Stimulated activated naive CD8-positive, alpha-beta T cell treated with anti-CD3 and anti-CD28 coated beads, Interleukin-15, Interleukin-2, amounts not matched to agents 100 U/mL and 50 U/mL, for 24 hours (primary cell): ENCODE measurements at regions not wholly inside any gene's neighbourhood (a gene's known extent, or its start where the extent isn't known, plus 50 kb on each side); places are given as distances from the start of the nearest gene placed in this dataset.
"Not testable (repeated sequence)": the region's sequence is repeated elsewhere in the genome, so short reads cannot be mapped to it uniquely, and the experiment has no call there.

Experiments
- ATAC-seq: fragments of 150-1000 bp; cut with Tn5 transposase; one replicate; pipeline ENCODE4 v1.10.0; 2021
- DNase-seq: peaks from one replicate; pipeline ENCODE4 v3.0.0; 2021

DNA sequence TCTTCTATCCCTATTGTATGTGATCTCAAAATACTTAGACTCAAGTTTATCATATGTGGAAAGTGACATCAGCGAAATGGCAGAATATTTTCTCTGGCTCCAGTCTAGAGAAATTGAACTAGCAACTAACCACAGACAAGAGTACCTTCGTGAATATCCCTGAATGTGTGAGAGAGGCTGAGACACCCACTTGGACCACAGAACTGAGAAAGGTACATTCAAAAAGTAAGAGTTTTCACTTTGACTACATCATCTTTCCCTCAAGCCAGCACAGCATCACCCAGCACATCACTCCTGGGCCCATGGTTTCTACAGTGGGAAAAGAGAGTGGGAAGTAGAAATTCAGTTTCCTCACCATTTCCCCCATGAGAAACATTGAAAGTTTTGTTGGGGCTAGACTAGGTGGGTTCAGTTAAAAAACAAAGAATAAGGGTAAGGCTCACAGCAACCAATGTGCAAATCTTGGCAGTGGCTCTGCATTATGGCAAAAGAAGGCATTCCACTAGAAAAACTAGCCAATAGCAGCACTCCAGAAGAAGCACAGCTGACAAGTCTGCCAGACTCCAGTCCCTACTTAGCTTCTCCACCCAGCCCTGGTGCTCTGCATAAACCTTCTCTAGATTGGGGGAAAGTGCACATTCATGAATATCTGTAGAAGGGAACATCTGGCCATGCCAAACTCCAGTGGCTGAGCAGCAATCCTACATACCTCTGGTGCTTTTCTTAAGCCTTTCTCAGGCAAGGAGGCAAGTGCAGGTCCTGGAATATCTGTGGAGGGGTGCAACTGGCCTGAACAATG, 225.6 kb upstream of the VLDLR start:
- DNase-seq: no peak
- ATAC-seq: no peak

DNA sequence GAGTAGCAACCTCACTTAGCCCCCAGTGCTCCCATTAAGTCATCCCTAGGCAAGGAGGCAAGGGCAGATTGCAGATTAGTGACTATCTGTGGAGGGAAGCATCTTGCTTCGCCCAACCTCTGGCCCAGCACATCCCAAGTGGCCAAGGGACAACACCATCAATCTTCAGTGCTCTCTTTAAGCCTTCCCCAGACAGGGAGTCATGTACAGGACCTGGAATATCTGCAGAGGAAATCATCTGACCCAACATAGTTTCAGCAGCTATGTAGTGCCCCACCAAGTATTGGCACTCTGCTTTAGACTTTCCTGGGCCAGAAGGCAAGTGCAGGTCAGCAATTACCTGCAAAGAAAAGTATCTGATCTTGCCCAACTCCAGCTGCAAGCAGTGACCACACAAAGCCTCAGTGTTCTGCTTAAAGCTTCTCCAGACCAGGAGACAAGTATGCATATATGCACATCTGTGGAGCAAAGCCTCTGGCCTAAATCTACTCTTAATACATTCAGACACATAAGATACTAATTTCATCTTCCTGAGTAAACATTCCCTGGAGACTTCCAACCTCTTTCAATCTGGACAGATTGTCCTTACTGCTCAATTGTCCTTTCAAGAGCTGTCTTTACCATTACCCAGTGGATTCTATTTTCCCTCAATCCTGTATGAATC, 224.8 kb upstream of the VLDLR start:
- ATAC-seq (no peak), DNase-seq (no peak)

DNA sequence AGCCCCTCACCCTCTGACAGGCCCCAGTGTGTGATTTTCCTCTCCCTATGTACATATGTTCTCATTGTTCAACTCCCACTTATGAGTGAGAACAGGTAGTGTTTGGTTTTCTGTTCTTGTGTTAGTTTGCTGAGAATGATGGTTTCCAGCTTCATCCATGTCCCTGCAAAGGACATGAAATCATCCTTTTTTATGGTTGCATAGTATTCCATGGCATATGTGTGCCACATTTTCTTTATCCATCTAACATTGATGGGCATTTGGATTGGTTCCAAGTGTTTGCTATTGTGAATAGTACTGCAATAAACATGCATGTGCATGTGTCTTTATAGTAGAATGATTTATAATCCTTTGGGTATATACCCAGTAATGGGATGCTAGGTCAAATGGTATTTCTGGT, 223.7 kb upstream of the VLDLR start:
- DNase-seq, ATAC-seq: not testable (repeated sequence)

DNA sequence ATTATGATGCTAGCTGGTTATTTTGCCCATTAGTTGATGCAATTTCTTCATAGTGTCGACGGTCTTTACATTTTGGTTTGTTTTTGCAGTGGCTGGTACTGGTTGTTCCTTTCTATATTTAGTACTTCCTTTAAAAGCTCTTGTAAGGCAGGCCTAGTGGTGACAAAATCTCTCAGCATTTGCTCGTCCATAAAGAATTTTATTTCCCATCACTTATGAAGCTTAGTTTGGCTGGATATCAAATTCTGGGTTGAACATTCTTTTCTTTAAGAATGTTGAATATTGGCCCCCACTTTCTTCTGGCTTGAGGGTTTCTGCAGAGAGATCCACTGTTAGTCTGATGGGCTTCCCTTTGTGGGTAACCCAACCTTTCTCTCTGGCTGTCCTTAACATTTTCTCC, 219.8 kb upstream of the VLDLR start:
- not testable (repeated sequence) for DNase-seq, ATAC-seq

DNA sequence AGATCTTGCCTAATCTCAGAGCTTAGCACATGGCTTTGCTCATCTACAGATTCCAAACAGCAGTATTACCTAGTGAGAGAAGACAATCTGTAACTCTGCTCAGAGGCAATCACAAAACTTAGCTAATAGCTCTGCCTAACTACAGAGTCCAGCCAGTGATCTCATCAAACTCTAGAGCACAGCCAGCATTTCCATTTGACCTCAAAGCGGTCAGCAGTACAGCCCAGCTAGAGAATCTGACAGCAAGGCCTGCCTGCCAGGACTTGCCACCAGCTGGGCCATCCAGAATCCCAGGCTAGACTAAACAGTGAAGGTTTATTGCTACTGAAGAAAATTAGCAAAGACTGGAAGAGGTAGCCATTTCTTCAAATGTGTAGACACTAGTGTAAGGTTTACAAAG, 217.9 kb upstream of the VLDLR start:
- ATAC-seq: no peak

DNA sequence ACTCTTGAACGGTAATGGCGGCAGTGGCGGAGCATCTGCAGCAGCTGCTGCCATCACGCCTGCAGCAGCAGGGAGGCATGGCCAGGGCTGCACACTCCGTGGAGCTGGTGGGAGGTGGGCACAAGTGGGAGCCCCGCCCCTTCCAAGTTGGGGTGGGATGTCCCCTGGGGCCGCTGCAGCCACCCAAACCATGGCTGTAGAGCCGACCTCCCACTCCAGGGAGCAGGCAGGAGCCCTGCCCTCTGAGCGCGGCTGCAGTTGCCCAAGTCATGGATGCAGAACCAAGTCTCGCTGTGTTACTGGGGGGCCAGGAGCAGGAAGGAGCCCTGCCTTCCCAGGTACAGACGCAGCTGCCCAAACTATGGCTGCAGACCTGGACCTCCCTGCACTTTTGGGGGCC, 215.3 kb upstream of the VLDLR start:
- ATAC-seq: no peak
- no peak for DNase-seq

More for the DNA sequence above, 217.9 kb upstream of the VLDLR start:
- DNase-seq: no peak

DNA sequence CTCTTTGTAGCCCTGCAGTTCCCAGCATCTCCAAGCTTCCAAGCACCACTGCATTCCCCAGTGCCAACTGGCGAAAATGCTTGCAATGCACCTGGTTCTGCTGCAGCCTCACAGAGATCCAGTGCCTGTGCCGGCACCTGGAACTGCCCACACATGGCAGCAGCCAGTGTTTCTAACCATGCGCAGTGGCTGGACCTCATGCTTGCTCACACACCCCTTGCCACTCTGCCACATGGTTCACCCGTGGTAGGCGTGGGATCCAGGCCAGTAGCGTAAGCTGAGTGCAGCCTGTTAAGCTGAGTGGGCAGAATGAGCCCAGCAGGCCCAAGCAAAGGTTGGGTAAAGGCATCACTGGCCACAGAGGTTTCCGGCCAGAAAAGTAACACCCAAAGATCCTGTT, 214.1 kb upstream of the VLDLR start:
- ATAC-seq (no peak), DNase-seq (no peak)

DNA sequence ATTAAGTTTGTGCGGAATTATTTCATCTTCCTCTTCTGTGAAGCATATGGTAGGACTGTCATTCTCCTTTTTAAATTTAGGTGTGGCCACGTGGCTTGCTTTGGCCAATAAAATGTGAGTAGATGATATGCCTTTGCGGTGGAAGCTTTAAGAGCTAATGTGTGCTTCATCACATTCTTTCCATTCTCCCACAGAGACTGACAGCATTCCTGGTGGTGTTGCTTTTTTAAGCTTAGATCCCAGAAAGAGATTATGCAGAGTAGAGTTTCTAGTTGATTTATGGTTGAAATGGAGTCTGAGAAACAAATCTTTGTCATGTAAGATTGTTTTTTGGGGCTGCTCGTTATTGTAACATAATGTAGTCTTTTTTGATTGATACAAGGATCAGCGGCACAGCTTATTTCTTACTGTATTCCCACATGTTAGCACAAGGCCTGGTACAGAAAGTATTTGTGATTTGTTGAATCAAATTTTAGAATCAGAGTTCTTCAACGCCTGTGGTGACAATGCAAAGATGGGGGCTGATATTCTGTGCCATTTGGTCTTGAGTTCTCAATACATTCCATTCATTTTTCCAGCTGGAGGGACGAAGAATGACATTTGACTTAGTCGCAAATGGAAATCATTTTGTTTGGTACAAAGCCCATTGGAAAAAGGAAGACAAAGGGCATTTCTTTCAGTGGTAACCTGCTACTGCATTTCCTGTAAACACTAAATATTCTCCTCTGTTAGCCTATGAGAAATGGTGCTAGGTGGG, 209.9 kb upstream of the VLDLR start:
- no peak for DNase-seq
- ATAC-seq: no peak

DNA sequence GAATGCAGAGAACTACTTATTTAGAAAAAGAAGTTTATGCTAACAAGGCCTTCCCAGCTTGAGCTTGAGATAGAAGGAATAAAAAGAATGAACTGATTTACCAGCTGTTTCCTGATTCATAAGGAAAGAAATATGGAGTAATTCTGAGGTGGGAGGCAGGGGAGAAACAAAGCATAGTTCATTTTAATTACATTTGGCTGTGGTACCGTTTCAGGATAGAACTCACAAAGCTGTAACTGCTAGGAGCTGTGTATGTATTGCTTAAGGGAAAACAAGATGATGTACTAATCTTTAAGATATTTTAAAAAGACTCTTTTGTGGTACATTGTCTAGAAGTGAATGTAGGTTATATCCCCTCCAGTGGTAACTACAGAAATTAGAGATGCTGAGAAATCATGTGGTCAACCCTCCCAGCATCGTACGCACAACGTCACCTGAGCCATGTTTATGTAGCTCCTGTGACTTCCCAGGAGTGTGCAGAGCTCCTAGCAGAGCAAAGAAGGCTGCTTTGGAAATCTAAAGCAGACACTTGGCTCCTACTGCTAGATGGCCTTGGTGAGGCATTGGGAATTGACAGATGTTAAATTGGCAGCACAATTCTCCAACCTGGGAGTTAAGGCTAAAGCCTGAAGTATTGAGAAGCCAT, 208.3 kb upstream of the VLDLR start:
- DNase-seq: no peak

DNA sequence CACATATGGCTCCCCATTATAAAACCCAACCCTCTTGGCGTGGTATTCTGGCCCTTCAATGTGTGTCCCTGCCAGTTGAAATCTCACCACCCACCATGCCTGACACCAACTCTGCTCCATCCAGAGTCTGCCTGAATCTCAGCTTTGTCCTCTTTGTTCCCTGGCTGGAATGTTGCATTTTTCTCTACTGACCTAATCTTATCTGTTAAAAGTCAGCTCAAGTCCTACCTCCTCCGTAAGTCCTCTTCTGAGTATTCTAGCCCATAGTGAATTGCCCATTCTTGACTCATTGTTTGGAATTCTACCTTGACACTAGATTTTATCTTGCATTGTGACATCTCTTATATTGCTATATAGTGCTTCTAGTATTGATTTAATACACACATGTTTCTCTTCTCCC, 207.1 kb upstream of the VLDLR start:
- DNase-seq (no peak), ATAC-seq (no peak)

More for the DNA sequence above, 208.3 kb upstream of the VLDLR start:
- no peak for ATAC-seq

DNA sequence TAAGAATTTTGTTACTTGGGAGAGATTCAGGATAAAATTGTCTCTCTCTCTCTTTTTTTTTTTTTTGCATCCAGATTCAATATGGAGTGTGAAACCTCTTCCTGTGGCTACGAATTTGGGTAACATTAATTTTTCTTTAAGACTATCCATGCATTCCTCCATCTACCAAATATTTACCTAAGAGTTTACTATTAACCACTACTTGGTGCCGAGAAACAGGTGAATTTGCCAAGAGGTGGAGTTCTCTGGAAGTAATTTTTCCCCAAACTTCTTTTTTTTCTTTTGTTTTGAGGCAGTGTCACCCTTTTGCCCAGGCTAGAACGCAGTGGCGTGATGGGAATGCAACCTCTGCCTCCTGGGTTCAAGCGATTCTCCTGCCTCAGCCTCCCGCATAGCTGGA, 206.3 kb upstream of the VLDLR start:
- DNase-seq: no peak
- no peak for ATAC-seq

DNA sequence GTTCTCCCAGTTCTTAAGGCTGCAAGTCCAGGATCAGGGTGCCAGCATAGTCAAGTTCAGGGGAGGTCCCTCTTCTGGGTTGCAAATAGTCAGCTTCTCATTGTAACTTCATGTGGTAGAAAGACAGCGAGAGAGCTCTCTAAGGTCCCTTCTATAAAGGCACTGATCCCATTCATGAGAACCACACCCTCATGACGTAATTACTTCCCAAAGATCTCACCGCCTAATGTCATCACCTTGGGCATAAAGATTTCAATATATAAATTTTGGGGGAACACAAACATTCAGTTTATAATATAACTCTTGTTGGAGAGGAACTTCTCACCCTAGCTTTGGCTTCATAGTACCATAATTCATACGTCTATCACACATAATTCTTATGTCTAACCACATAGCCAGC, 203.9 kb upstream of the VLDLR start:
- ATAC-seq (no peak), DNase-seq (no peak)

DNA sequence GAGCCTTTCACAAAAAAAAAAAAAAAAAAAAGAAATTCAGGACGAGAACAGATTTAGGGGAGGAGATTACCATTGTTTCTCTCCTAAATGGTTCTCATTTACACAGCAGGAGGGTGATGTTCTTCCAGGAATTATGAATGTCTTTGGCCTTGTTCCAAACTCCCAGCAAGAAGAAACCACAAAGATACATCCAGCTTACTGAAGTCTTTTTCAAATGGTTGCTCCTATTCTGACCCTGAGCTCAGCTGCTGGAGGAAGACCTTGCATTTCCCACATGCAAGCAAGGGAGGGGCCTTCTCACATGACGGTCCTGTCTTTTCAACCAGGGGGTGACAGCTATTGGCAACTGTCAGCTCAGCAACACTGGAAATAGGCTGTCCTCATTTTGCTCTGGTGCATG, 203.0 kb upstream of the VLDLR start:
- ATAC-seq: no peak
- DNase-seq: no peak

DNA sequence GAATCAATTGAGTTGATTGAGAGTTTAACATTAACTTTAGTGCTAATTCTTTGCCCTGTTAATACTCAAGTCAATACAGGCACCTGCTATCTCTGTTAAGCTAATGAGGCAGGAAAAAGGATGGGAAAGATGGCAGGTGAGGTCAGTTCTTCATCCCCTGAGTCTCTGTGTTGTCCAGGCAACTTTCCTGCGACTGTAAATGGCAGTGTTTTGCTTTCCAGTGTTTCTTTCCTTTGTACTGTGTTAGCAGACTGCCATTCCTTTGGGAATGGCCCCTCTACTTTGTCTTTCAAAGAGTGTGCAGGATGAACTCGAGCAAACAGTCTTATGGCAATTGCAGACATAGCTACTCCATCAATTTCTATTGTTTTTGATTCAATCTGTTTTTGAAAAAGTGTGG, 202.2 kb upstream of the VLDLR start:
- no peak for DNase-seq
- ATAC-seq: no peak

DNA sequence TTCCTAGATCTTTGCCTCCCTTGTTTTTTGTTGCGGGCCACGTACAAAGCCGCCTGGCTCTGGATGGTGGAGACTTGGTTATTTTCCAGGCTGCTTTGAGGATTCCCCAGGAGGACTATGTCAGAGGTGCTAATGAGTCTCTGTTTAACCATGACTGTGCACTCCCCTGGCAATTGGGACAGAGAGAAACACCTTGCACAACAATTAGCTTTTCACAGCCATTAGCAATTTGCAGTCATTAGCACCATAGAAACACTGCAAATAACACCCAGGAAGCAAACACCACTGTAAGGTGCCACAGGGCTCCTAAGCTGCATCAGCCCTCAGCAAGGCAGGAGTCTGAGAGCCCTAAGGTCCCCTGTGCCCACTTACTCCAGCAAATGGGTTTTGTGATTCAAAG, 201.0 kb upstream of the VLDLR start:
- DNase-seq (no peak), ATAC-seq (no peak)

DNA sequence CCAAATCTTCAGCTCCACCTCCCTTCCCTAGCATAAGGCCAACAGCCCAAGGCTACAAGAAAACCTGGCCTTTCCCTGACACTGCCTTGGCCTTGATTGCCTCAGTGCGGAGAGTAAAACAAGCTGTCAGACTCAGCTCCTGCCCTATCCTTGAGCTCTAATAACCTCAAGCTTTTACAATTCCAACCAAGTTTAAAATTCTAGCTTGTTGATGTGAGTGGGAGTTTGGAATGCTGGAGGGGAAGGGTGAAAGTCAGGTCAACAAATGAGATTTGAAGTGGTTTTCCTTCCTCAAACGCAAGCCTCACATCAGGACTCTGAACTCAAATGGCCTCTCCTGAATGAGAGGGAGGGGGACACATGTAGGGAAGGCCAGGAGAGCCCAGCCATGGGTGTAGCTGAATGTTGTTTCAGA, 197.0 kb upstream of the VLDLR start:
- no peak for ATAC-seq
- DNase-seq: no peak

DNA sequence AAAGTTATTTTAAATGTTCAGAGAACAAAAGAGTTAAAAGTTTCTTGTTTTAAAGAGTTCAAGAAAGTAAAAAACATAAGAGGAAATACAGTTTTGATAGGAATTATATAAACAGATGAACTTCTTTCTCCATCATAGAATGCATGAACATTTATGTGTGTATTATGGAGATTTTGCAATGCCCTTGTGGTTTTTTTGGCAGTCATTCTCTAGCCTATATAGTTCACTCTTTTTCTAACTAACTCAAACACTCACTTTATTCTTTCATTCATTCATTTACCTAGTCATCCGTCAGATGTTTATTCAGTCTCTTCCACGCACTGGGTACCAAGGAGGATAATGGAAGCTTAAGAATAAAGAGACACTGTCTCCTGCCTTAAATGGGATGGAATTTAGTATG, 195.9 kb upstream of the VLDLR start:
- no peak for ATAC-seq
- DNase-seq: no peak

DNA sequence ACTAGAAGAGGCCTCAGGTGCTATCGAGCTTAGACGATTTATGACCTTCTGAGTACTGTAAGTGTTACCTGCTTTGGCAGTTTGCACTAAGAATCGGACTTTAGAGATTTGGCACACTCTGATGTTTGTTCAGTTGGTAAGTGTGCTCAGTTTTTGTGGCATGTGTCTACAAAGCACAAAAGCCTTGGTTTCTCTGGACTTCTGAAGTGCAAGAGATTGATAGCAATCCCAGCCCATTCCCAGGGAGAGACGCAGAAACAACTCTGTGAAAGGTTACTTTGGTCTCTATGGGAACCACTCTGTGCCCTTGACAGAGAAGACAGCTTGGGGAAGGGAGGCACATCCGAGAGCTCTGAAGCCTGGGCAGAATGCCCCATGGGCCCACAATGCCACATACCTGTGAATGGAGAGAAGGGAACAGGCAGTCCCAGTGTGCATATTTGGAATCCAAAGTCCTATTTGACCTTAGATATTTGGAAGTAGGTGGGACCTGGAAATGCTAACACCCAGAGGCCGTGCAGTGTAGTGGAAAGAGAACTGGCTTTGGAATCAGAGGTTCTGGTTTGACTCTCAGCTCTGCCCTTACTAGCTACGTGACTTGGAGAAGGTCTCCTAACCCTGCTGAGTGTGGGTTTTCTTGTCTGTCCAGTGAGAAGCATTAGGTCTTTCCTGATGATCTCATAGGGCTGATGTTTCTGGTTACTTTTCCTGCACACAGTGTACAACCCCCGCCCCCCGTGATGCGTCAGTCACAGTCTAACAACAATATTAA, 194.3 kb upstream of the VLDLR start:
- no peak for DNase-seq
- no peak for ATAC-seq

DNA sequence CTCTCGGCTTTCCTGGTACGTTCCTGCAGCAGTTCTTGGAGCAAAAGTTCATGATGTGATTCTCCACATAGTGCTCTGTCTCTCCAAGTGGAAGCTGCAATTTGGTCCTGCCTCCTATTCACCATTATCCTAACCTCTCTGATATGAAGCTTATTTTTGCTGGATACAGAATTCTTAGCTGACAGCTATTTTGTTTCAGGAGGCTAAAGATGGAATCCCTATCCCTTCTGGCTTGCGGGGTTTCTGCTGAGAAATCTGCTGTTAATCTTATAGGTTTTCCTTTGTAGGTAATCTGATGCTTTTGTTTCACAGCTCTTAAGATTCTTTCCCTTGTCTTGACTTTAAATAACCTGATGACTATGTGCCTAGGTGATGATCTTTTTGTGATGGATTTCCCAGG, 181.6 kb upstream of the VLDLR start:
- ATAC-seq (no peak), DNase-seq (no peak)

DNA sequence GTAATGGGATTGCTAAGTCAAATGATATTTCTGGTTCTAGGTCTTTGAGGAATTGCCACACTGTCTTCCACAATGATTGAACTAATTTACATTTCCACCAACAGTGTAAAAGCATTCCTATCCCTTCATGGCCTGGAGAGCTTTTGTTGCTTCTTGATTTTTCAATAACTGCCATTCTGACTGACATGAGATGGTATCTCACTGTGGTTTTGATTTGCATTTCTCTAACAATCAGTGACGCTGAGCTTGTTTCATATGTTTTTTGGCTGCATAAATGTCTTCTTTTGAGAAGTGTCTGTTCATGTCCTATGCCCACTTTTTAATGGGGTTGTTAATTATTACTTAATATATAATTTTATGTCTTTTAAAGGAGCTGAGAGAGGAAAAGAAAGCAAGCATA, 177.7 kb upstream of the VLDLR start:
- not testable (repeated sequence) for DNase-seq, ATAC-seq

DNA sequence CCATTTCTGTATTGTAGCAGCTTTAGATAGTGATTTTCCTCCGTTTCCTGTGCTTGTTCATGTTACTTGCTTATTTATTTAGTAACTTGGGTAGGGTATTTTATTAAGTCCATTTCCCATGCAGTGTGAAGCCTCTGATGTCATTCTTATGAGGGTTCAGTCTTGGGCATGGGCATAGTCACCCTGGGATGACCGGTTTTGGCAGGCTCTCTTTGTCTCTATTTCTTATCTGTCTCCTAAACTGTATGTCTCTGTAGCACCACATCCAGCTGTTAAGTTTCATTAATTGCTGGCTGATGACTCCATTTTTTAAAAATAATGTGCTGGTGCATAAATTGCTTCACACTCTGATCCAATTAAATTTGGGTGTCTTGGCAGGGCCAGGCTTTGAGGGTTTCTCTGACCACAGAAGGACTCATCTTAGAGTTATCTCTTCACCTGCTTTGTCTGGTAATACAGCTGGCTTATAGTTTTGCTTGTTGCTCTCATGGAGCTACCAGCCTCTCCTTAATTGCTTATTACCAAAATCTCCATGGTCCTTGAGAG, 173.3 kb upstream of the VLDLR start:
- ATAC-seq: no peak
- no peak for DNase-seq

DNA sequence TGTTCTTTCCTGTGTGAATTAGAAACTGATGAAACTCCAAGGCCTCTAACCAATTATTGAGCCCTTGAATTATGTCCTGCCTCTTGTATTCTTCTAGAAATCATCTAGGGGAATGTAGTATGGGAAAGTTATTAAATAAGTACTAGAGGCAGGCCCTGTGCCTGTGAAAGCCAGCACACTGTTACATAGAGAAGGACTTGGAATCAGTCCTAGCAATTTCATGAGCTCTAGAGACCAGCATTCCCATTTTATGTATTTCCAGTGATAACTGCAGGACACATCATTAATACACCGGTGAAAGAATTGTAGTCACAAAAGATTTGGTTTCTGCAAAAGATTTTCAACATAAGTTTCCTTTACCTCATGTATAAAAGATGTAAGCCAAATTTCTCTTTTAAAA, 168.5 kb upstream of the VLDLR start:
- ATAC-seq: no peak

More for the DNA sequence above, 168.5 kb upstream of the VLDLR start:
- no peak for DNase-seq
